HG03196 (cell line): ENCODE measurements at regions not wholly inside any gene's neighbourhood (a gene's known extent, or its start where the extent isn't known, plus 50 kb on each side); places are given as distances from the start of the nearest gene placed in this dataset.

Experiments
- ATAC-seq: cut with Tn5 transposase; IDR thresholded peaks from one replicate; pipeline ENCODE4 v1.9.1; 2021; ENCODE audit not compliant: unreplicated experiment

DNA sequence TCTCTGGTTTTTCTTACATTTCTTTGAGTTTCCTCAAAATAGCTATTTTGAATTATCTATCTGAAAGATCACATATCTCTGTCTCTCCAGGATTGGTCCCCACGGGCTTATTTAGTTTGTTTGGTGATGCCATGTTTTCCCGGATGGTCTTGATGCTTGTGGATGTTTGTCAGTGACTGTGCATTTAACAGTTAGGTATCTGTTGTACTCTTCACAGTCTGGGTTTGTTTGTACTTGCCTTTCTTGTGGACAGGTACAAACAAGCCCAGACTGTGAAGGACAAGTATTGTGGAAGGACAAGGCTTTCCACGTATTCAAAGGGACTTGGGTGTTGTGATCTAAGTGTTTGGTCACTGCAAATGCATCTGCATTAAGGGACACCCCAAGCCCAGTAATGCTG lies 49.9 kb upstream of the TOP1 start:
- ATAC-seq: no peak
